Activated T-cell treated with anti-CD3 and anti-CD28 coated beads for 48 hours (primary cell): ENCODE measurements at regions not wholly inside any gene's neighbourhood (a gene's known extent, or its start where the extent isn't known, plus 50 kb on each side); places are given as distances from the start of the nearest gene placed in this dataset.

Experiments
- DNase-seq: peaks from one replicate; pipeline ENCODE4 v3.0.0-alpha.2; 2020; ENCODE audit warnings: low read depth

- DNase-seq: no peak
Observed at GRCh38 chr18:21996351-21996826, 173.0 kb upstream of the GATA6 start.

DNA sequence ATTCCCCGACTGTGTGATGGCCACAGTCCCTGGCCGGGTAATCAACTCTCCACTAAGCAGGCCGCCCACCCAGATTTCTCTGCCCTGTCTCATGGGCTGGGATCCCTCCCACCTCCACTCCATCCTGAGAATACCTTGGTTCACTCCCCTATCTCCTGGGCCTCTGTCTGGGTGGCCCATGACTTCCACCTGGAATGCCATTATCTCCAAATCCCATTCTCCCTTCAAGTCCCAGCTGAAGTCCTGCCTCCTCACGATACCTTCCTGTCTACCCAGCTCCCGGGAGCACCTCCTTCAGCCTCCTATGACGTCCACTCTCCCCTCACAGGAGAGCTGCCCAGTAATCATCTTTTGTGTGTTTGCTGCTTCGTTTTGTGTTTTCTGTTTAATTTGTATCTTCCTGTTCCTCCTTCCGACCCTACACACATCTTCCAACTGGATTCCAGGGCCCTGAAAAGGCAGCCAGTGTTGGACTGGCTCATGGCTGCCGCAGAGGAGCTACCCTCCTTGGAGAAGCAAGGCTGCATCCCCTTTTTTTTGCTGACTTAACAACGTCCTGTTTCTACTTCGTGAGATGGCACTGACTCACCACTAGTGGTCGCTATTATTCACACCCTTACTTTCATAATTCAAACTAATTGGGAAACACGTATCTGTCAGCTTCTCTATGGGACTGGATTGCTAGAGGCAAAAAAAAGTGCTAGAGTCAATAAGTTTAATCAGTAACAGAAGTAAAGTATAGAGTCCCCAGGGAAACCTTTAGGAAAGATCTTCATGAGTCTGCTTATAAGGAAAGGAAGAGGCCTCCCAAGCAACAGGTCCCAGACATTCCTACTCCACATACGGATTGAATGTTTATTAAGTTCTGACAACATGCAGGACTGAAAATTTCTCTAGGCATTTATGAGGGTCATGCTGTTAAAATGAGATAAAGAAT is 171.9 kb upstream of the GATA6 start:
- DNase-seq: no peak

DNA sequence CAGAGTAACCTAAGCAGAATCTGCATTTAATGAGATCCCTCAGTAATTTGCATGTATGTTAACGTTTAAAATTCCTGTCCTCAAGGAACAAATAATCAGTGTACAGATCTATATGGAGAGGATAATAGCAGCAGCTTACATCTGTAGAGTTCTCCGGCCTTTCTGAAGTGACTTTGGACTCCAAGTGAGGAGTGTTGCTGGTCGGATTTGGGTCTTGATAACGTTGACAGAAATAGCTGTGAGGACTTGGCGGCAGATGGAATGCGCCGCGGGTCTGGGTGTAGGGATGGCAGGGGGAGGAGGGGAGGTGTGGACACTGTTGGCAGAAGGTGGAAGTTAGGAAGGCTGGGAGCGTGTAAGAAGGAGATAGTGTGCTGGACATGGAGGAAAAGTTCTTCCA is 170.9 kb upstream of the GATA6 start:
- no peak for DNase-seq

DNA sequence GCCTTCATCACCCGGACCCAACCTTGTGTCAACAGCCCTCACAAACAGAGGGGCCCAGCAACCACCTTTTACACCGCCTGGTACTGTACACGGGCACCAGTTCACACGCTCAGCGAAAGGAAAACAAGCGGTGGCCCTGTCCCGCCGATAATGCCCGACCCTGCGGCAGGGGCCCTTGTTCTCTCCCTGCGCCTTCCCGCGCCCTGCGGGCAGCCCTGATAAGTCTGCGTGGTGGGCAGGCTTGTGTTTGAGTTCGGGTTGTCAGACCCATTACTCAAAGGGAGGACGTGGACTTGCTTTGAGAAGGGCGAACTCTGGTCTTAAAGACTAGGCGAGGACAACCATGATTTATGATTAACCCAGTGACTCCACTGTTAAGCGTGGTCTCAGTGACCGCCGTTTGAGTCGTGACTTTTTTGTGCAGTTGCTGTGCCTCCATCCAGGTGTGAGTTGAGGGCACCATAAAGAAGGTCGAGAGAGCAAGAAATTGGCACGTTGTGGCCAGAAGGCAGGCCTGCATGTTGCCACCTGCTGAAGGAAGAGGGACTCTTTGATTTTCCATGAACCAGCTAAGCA is 167.4 kb upstream of the GATA6 start:
- no peak for DNase-seq

GRCh38 chr18:22005191-22005841 is 164.1 kb upstream of the GATA6 start:
- no peak for DNase-seq

DNA sequence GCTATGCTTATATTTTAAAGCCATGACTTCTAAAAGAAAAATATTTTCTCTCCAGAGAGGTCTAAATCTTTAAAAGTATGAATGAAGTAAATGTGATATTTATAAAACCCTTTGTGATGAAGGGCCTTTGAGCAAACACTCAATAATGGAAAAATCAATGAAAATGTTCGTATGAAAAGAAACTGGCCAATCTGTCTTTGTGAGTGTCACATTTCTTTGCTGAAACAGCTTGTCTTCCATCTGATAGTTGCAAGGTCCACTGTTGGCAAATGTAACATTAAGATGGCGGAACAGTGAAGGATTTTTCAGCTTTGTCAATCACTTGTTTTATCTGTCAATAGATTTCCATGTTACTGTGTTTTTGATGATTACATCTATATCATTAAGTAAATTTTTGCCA is 162.9 kb upstream of the GATA6 start:
- no peak for DNase-seq

DNA sequence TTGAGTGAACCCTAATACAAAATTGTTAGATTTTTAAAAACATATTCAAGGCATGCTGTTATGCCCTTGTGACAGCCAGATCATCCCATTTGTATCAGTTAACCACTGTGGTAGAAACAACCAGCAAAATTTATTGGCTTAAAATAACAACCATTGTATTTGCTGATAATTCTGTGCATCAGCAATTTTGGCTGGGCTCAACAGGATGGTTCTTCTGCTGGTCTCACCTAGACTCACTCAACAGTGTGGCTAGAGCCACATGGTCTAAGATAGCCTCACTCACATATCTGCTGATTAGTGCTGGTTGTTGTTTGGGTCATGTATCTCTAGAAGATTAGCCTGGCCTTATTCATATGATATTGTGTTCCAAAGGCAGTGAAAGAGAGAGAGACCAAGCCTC is 160.1 kb upstream of the GATA6 start:
- no peak for DNase-seq

DNA sequence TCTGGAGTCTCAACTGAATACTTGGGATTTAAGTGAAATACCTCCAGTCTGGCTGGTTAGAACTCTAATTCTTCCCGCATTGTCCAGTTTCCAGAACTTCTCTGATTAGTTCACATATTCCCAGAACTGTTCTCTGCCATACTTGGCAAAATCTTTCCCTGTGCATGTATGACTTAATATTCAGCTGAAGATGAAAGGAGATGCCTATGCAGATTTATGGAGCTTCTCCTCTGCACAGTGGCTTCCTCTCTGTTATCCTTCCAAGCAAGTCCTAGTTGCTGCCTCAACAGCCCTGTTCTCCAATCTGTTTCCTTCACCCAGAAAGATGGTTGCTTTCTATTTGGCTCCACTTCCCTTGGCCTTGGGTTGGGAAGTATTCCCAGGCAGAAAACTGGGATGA is 155.4 kb upstream of the GATA6 start:
- DNase-seq: no peak

DNA sequence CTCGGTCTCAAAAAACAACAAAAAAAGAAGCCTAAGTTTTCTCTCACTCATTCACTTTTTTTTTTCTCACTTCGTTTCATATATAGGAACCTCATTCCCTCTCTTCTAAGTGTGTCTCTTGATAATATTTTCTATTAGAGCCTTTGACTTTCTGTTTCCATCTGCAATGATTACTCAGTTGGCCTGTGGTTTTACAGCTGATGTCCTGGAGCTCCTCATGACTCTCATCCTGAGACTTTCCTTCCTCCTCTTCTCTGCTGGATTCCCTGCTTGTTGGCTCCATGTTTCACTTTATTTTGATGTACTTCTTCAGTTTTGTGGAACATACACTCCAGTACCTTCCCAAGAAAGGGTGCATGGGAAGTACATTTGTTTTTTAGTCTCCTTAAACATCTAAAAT is 154.2 kb upstream of the GATA6 start:
- no peak for DNase-seq

- DNase-seq: no peak
Observed at GRCh38 chr18:22018366-22018765, 151.0 kb upstream of the GATA6 start.

DNA sequence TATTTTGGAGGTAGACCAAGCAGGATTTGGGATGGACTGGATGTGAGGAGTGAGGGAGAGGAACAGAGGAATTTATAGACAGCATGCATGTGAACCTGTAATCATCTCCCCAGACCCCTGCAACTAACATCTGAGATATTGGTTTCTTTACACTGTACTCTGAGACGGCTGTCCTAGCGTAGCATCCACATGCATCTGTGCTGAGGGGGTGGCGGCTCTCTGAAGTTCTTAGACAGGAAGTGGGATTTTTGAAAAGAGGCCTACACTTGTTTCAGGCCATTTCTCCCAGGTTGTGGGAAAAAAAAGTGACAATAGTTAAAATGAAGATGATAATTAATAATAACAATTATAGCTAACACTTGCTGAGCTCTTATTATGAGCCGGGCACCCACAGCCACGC is 150.2 kb upstream of the GATA6 start:
- no peak for DNase-seq

- no peak for DNase-seq
Observed at GRCh38 chr18:22020127-22020866, 149.1 kb upstream of the GATA6 start.

DNA sequence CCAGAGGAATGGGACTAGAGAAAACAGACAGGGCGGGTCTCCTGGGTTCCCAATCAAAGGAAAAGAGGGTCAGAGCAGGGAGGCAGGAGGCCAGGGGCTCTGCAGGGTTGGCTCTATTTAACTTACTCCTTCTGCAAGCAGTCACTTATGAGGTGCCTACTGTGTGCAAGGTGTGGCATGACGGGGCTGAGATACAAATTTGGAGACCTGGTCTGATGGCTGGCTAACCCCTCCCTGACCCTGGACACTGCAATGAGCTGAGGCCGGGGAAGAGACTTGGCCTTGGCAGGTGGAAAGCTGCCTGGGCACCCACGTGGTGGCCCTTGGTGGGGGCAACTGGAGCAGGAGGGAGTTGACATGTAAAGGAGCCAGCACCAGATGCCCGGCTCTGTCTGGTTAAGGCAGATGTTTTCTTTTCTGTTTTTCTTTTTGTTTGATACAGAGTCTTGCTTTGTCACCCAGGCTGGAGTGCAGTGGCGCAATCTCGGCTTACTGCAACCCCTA is 148.5 kb upstream of the GATA6 start:
- no peak for DNase-seq

DNA sequence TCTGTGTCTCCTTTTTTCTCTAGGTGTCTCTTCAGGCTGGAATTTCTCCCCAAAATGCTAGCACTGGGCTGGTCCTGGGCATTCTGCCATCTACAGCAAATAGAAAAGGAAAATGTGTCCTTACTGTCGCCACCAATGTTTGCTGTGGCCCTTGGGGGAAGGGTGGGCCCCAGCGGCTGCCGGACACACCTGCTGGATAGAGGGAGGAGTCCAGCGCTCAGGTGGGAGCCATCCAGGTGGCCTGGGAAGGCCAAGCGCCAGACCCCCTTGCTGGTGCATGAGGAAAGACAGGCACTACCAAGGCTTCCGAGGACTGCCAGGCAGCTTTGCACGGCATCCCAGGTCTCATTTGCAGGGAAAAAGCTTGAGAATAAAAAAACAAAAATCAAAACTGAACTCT is 147.7 kb upstream of the GATA6 start:
- DNase-seq: no peak

- no peak for DNase-seq
Observed at GRCh38 chr18:22024924-22025323, 144.5 kb upstream of the GATA6 start.

DNA sequence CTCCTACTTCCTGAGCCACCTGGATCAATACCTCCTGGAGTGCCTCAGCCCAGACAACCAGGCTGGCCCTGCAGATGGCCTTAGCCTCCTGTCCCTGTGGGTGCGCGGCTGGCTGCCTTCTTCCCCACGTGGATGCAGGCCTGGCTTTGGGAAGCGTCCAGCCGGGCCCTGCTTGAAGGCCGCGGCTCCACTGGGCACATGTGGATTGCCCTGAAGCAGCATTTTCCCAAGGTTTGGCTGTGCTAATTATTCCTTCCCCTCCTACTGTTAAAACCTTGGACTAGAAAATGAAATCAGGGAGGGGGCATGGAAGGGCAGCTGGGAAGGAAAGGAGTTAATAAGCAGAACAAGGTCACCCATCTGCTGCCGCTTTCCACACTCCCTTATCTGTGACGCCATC is 143.0 kb upstream of the GATA6 start:
- DNase-seq: no peak

DNA sequence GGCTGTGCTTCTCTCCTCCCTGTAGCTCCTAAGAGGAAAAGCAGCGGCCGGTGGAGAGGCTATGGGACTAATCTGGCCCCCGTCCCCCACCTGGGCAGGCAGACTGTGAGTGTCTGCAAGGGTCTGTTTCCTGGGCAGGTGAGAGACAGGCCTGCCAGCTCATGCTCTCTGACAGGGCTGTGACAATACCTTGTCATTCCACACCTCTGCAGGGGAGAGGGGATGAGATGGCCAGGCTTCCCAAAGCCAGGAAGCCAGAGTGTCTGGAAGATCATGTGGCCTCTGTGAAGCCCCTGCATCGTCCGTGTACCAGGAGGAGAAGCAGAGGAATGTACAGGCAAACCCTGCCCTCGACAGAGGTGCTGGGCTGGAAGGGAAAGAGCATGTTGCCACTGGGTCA is 142.5 kb upstream of the GATA6 start:
- DNase-seq: no peak

- no peak for DNase-seq
Observed at GRCh38 chr18:22031611-22032010, 137.8 kb upstream of the GATA6 start.

DNA sequence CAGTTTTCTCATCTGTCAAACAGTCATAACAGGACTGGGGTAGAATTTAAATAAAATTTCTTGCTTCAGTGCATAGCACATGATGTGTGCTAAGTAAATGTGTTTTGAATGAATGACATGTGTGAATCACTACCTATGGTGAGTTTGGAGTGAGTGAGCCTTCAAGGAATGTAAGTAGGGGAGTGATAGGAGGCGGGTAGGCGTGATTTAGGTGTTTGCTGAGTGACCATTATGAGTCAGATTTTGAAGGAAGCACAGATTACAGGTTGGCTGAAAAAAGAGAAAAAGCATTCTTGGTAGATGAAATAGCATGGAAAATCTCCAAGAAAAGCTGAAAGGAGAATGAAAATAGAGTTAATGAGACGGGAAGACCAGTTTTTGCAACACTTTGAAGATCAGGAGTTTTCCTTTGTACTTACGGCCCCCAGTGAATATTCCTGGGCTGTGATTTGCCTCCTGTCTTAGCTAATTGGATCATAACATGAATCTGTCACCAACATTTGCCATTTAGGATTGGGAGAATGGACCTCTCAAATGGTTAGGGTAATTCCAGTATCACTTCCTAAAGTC is 136.9 kb upstream of the GATA6 start:
- DNase-seq: no peak

GRCh38 chr18:22033085-22033484 is 136.3 kb upstream of the GATA6 start:
- no peak for DNase-seq

- DNase-seq: no peak
Observed at GRCh38 chr18:22034276-22034675, 135.1 kb upstream of the GATA6 start.

GRCh38 chr18:22040533-22040932 is 128.9 kb upstream of the GATA6 start:
- DNase-seq: no peak
